ENCODE measurements at regions not wholly inside any gene's neighbourhood (a gene's known extent, or its start where the extent isn't known, plus 50 kb on each side); places are given as distances from the start of the nearest gene placed in this dataset.

DNA sequence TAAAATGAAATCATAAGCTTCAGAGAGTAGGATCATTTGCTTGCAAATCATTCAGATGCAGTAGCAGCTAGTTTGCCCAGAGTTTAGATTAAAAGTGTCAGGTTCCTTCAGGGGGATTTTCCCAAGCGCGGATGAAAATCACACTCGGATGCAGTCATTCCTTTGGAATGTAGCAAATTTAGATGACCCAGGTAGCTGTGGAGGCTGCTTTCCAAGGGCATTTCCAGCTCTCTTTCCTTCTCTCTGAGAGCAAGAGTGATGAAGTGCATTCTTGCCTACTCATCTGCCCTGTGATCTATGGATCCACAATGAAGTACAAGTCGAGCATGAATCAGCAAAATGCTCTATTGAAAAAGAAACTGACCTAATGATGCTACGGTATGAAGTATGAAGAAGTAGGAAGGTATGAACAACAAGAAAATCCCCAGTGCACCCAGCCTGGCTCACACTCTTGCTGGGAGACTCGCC is 200.2 kb downstream of the PLK2 start:
- Mint-ChIP-seq H3K4me1 (ENCODE audit: low read depth) (no peaks in the 10 kb centered on the region), H3K27ac (no peak overlapping the region), H3K4me3 (no peak overlapping the region), H3K36me3 (ENCODE audit: low read depth) (no peaks in the 10 kb centered on the region), H3K9me3 (no peaks in the 10 kb centered on the region), H3K27me3 (no peaks in the 10 kb centered on the region)
- ChIA-PET POLR2A (no interaction called here), CTCF (no interaction called here)
- DNase-seq (no peak), ATAC-seq (no peak)
- intact Hi-C loops (cut with micrococcal nuclease) = no loop called here
- TF ChIP-seq, protein P1, sequence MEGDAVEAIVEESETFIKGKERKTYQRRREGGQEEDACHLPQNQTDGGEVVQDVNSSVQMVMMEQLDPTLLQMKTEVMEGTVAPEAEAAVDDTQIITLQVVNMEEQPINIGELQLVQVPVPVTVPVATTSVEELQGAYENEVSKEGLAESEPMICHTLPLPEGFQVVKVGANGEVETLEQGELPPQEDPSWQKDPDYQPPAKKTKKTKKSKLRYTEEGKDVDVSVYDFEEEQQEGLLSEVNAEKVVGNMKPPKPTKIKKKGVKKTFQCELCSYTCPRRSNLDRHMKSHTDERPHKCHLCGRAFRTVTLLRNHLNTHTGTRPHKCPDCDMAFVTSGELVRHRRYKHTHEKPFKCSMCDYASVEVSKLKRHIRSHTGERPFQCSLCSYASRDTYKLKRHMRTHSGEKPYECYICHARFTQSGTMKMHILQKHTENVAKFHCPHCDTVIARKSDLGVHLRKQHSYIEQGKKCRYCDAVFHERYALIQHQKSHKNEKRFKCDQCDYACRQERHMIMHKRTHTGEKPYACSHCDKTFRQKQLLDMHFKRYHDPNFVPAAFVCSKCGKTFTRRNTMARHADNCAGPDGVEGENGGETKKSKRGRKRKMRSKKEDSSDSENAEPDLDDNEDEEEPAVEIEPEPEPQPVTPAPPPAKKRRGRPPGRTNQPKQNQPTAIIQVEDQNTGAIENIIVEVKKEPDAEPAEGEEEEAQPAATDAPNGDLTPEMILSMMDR (IDR thresholded peaks at IDR 0.05) = no peak

DNA sequence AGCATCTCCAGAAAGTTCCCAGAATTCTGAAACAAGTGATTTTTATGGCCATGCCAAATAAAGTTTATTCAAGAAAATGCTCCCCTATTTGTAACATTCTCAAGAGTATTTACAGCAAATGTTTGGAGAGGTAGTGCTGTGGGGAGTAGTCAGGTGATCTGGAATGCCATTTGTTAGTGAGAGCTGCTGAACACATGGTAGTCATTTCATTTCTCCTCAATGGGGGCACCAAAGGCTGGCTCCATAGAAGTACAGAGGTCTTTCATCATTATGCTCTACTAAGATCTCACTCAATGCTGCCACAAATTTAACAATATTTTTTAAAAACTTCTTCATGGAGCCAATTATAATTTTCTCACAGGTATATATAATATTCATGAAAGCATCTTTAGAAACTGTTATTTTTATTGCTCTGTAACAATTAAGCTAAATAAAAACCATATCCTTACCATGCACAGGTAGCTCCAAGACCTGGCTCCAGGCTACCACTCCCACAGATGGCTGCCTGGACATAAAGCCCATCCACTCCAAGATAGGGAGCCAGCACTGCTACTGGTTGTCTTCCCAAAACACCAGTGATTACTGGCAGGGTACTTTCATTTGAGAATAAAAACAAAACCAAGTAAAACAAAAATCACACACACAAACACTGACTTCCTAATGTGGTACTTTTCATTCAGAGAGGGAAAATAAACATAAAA is 200.8 kb downstream of the PLK2 start:
- Mint-ChIP-seq H3K9me3 (no peaks in the 10 kb centered on the region), H3K27me3 (no peaks in the 10 kb centered on the region), H3K27ac (no peak overlapping the region), H3K4me3 (no peak overlapping the region), H3K36me3 (ENCODE audit: low read depth) (no peaks in the 10 kb centered on the region), H3K4me1 (ENCODE audit: low read depth) (no peaks in the 10 kb centered on the region)
- intact Hi-C loops (cut with micrococcal nuclease) = no loop called here
- ATAC-seq (no peak), DNase-seq (no peak)
- CTCF ChIA-PET = no interaction called here
- TF ChIP-seq, protein P1 (IDR thresholded peaks at IDR 0.05) = no peak
- POLR2A ChIA-PET = no interaction called here

DNA sequence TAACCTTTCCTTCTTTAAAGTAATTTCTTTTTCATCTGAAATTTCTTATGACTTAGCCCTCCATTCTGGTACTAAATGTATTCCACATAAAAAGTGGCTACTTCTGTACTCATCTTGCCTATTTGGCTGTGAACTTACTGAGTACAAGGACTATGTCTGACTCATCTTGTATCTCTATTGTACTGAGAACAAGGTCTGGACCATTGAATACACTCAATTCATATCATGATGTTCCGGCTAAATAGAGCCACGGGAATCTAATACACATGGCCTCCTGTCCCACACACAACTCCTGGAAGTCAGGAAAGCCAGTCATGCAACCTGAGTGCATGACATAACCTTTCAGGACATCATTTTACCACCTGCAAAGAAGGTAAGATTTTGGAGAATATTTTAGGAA is 203.9 kb downstream of the PLK2 start:
- Mint-ChIP-seq H3K36me3 (ENCODE audit: low read depth) (no peaks in the 10 kb centered on the region), H3K27me3 (no peaks in the 10 kb centered on the region), H3K4me3 (no peak overlapping the region), H3K4me1 (ENCODE audit: low read depth) (no peaks in the 10 kb centered on the region), H3K9me3 (no peaks in the 10 kb centered on the region), H3K27ac (no peak overlapping the region)
- POLR2A ChIA-PET = no interaction called here
- intact Hi-C loops (cut with micrococcal nuclease) = no loop called here
- TF ChIP-seq, protein P1 (IDR thresholded peaks at IDR 0.05) = no peak
- ATAC-seq (no peak), DNase-seq (no peak)
- CTCF ChIA-PET = no interaction called here

DNA sequence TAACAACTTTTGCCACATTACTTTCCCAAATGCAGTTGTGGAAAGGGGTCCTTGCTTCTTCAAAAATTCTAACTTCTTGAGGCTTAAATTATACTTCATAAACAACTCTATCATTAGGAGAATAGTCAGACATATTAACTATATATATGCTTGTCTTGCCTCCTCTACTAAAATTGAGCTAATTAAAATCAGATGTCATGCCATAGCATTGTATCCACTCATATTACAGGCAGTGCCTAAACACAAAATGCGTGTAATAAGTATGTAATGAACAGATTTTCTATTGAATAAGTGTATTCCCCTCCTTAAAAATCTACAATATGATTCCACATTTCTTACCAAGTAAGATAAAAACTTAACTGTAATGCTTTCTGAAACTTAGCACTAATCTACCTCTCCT is 204.5 kb downstream of the PLK2 start:
- H3K27ac Mint-ChIP-seq = no peak overlapping the region
- no peaks in the 10 kb centered on the region for H3K36me3 Mint-ChIP-seq (ENCODE audit: low read depth)
- H3K27me3 Mint-ChIP-seq = no peaks in the 10 kb centered on the region
- H3K4me1 Mint-ChIP-seq (ENCODE audit: low read depth) = no peaks in the 10 kb centered on the region
- no peaks in the 10 kb centered on the region for H3K9me3 Mint-ChIP-seq
- CTCF ChIA-PET = no interaction called here
- POLR2A ChIA-PET = no interaction called here
- no peak overlapping the region for H3K4me3 Mint-ChIP-seq
- intact Hi-C loops (cut with micrococcal nuclease) = no loop called here
- ATAC-seq = no peak
- no peak for DNase-seq
- TF ChIP-seq, protein P1 (IDR thresholded peaks at IDR 0.05) = no peak

DNA sequence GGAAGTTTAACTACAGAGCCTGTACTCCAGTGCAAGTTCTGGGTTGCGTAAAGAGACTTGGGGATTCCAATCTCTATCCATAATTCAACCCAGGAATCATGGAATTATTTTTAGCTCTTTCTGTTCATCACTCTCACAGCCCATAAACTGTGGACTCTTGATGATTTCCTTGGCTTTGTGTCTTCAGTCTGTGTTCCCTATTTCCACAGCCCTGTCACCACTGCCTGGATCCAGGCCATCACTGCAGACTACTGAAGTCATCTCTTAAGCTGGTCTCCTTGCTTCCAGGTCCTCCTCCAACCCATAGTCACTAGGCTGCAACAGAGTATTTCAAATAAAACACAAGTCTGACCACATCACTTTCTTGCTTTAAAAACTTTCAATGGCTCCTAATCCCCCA is 211.7 kb downstream of the PLK2 start:
- no peaks in the 10 kb centered on the region for H3K9me3 Mint-ChIP-seq
- TF ChIP-seq, protein P1 (IDR thresholded peaks at IDR 0.05) = no peak
- DNase-seq (no peak), ATAC-seq (no peak)
- no peaks in the 10 kb centered on the region for H3K36me3 Mint-ChIP-seq (ENCODE audit: low read depth)
- H3K4me3 Mint-ChIP-seq = no peak overlapping the region
- H3K27ac Mint-ChIP-seq = no peak overlapping the region
- H3K27me3 Mint-ChIP-seq = peaks cover 6% of the 10 kb centered on the region
- H3K4me1 Mint-ChIP-seq (ENCODE audit: low read depth) = no peaks in the 10 kb centered on the region
- ChIA-PET POLR2A (no interaction called here), CTCF (no interaction called here)
- intact Hi-C loops (cut with micrococcal nuclease) = no loop called here
